GM21825 (cell line): ENCODE measurements at regions not wholly inside any gene's neighbourhood (a gene's known extent, or its start where the extent isn't known, plus 50 kb on each side); places are given as distances from the start of the nearest gene placed in this dataset.

ENCODE experiments used
- ATAC-seq: cut with Tn5 transposase; IDR thresholded peaks from one replicate; pipeline ENCODE4 v1.9.1; 2021; ENCODE audit warnings: mild to moderate bottlenecking, moderate library complexity; ENCODE audit not compliant: unreplicated experiment

- no peak for ATAC-seq
These were observed 405.0 kb upstream of the MEF2C start for GRCh38 chr5:89287964-89288363.

- no peak for ATAC-seq
These were observed 403.3 kb upstream of the MEF2C start for GRCh38 chr5:89286320-89286719.

GRCh38 chr5:89283728-89284493 lies 400.9 kb upstream of the MEF2C start:
- ATAC-seq, result no peak

GRCh38 chr5:89282554-89283510 lies 399.8 kb upstream of the MEF2C start:
- no peak for ATAC-seq

- ATAC-seq, result no peak
These were observed 399.0 kb upstream of the MEF2C start for GRCh38 chr5:89281766-89282553.

- no peak for ATAC-seq
These were observed 398.2 kb upstream of the MEF2C start for GRCh38 chr5:89281211-89281610.

GRCh38 chr5:89280103-89281037 lies 397.4 kb upstream of the MEF2C start:
- no peak for ATAC-seq

- no peak for ATAC-seq
These were observed 396.5 kb upstream of the MEF2C start for GRCh38 chr5:89279391-89280036.

- no peak for ATAC-seq
These were observed 394.8 kb upstream of the MEF2C start for GRCh38 chr5:89277816-89278215.

- ATAC-seq, result no peak
These were observed 393.8 kb upstream of the MEF2C start for GRCh38 chr5:89276566-89277305.

GRCh38 chr5:89275066-89275855 lies 392.3 kb upstream of the MEF2C start:
- ATAC-seq, result no peak

- no peak for ATAC-seq
These were observed 390.3 kb upstream of the MEF2C start for GRCh38 chr5:89273289-89273688.

GRCh38 chr5:89270901-89271300 lies 387.9 kb upstream of the MEF2C start:
- no peak for ATAC-seq

GRCh38 chr5:89269721-89270120 lies 386.7 kb upstream of the MEF2C start:
- ATAC-seq, result no peak

- no peak for ATAC-seq
These were observed 385.5 kb upstream of the MEF2C start for GRCh38 chr5:89268460-89268859.

GRCh38 chr5:89267788-89268187 lies 384.8 kb upstream of the MEF2C start:
- ATAC-seq, result no peak

GRCh38 chr5:89265511-89266179 lies 382.7 kb upstream of the MEF2C start:
- ATAC-seq, result no peak

- no peak for ATAC-seq
These were observed 380.9 kb upstream of the MEF2C start for GRCh38 chr5:89263846-89264245.
